ENCODE measurements at regions not wholly inside any gene's neighbourhood (a gene's known extent, or its start where the extent isn't known, plus 50 kb on each side); places are given as distances from the start of the nearest gene placed in this dataset.
"Not testable (repeated sequence)": the region's sequence is repeated elsewhere in the genome, so short reads cannot be mapped to it uniquely, and the experiment has no call there.

GRCh38 chr21:18970941-18971340, 567.4 kb upstream of the TMPRSS15 start:
- no peak for DNase-seq

GRCh38 chr21:18985584-18985983, 582.0 kb upstream of the TMPRSS15 start:
- no peak for DNase-seq

GRCh38 chr21:18986197-18986596, 582.6 kb upstream of the TMPRSS15 start:
- no peak for DNase-seq

- no peak for DNase-seq
These were observed 584.0 kb upstream of the TMPRSS15 start for GRCh38 chr21:18987520-18988026.

- DNase-seq = no peak
These were observed 586.4 kb upstream of the TMPRSS15 start for GRCh38 chr21:18989953-18990495.

- DNase-seq = no peak
These were observed 588.3 kb upstream of the TMPRSS15 start for GRCh38 chr21:18991846-18992245.

GRCh38 chr21:19010251-19010650, 606.7 kb upstream of the TMPRSS15 start:
- no peak for DNase-seq

GRCh38 chr21:19010996-19011395, 607.4 kb upstream of the TMPRSS15 start:
- DNase-seq = no peak

- DNase-seq = no peak
These were observed 607.9 kb upstream of the TMPRSS15 start for GRCh38 chr21:19011451-19011850.

GRCh38 chr21:19013916-19014315, 610.3 kb upstream of the TMPRSS15 start:
- DNase-seq = no peak

GRCh38 chr21:19018529-19018928, 614.9 kb upstream of the TMPRSS15 start:
- no peak for DNase-seq

- DNase-seq = no peak
These were observed 619.4 kb upstream of the TMPRSS15 start for GRCh38 chr21:19022978-19023377.

GRCh38 chr21:19026911-19027310, 623.3 kb upstream of the TMPRSS15 start:
- no peak for DNase-seq

GRCh38 chr21:19029816-19030215, 626.2 kb upstream of the TMPRSS15 start:
- no peak for DNase-seq

GRCh38 chr21:19031953-19032352, 628.4 kb upstream of the TMPRSS15 start:
- peak; percentile 36 for DNase-seq

- DNase-seq = no peak
These were observed 630.5 kb upstream of the TMPRSS15 start for GRCh38 chr21:19034041-19034440.

- no peak for DNase-seq
These were observed 631.0 kb upstream of the TMPRSS15 start for GRCh38 chr21:19034560-19034959.

- DNase-seq = no peak
These were observed 642.3 kb upstream of the TMPRSS15 start for GRCh38 chr21:19045876-19046275.

- no peak for DNase-seq
These were observed 644.6 kb upstream of the TMPRSS15 start for GRCh38 chr21:19048098-19048672.

GRCh38 chr21:19049567-19049966, 646.0 kb upstream of the TMPRSS15 start:
- no peak for DNase-seq

- peak; percentile 40 for DNase-seq
These were observed 661.6 kb upstream of the TMPRSS15 start for GRCh38 chr21:19065164-19065563.

- no peak for DNase-seq
These were observed 672.4 kb upstream of the TMPRSS15 start for GRCh38 chr21:19076031-19076430.

GRCh38 chr21:19109694-19110093, 706.1 kb upstream of the TMPRSS15 start:
- DNase-seq = no peak

- not testable (repeated sequence) for DNase-seq
These were observed 715.7 kb upstream of the TMPRSS15 start for GRCh38 chr21:19119259-19119658.

GRCh38 chr21:19120591-19120990, 717.0 kb upstream of the TMPRSS15 start:
- DNase-seq = no peak

All from right forelimb (tissue), 1 donor.